WTC11 (cell line): ENCODE measurements at regions not wholly inside any gene's neighbourhood (a gene's known extent, or its start where the extent isn't known, plus 50 kb on each side); places are given as distances from the start of the nearest gene placed in this dataset.

Experiments
- FOXK1 ChIP-seq: sonication (generic); formaldehyde crosslinking; IDR thresholded peaks from 2 replicates; pipeline ENCODE4 v1.8.0; 2022; ENCODE audit warnings: mild to moderate bottlenecking, moderate library complexity, missing genetic modification reagents
- KAT7 ChIP-seq: sonication (generic); formaldehyde crosslinking; IDR thresholded peaks from 2 replicates; pipeline ENCODE4 v1.8.1; 2023; ENCODE audit warnings: missing genetic modification reagents, mild to moderate bottlenecking, borderline replicate concordance
- ZNF317 ChIP-seq: sonication (generic); formaldehyde crosslinking; IDR thresholded peaks from 2 replicates; pipeline ENCODE4 v1.8.1; 2023; ENCODE audit warnings: low read depth, mild to moderate bottlenecking, moderate library complexity, missing genetic modification reagents, borderline replicate concordance

- TF ChIP-seq FOXK1 (no peak), KAT7 (CRISPR knock-in tag) (no peak), ZNF317 (CRISPR knock-in tag) (no peak)
Measured at GRCh38 chr7:111630862-111631261, 68.6 kb upstream of the IMMP2L start.
